GM12878 (cell line): ENCODE measurements at regions not wholly inside any gene's neighbourhood (a gene's known extent, or its start where the extent isn't known, plus 50 kb on each side); places are given as distances from the start of the nearest gene placed in this dataset.

ENCODE experiments used
- ATAC-seq: fragments of 200-7000 bp; cut with Tn5 transposase; 3 replicates; pipeline ENCODE4 v1.9.1; 2020; ENCODE audit warnings: mild to moderate bottlenecking, moderate library complexity
- BruUV-seq: library from RNA; stranded (reverse); fragments of 400-500 nt; replicated peaks from 2 replicates; lab custom pipeline; 2021; lab: Mats Ljungman, UMichigan
- CTCF ChIA-PET: fragments of 300-600 bp; sonication (Branson Sonifier 250); formaldehyde crosslinking; extraction: SDS; loops from one replicate; lab custom pipeline; 2021; ENCODE audit warnings: inconsistent platforms; lab: Yijun Ruan, JAX
- POLR2A ChIA-PET: fragments of 350-600 bp; formaldehyde crosslinking; extraction: SDS; loops from one replicate; lab custom pipeline; 2021; ENCODE audit warnings: inconsistent platforms; lab: Charles Lee
- RAD21 ChIA-PET: fragments of 300-600 bp; sonication (Branson Sonifier 250); formaldehyde crosslinking; loops from one replicate; lab custom pipeline; 2023; ENCODE audit warnings: antibody characterized with exemption; ENCODE audit not compliant: unreplicated experiment; lab: Charles Lee
- SMC1A ChIA-PET: fragments of 300-600 bp; sonication (Branson Sonifier 250); formaldehyde crosslinking; loops from one replicate; lab custom pipeline; 2023; ENCODE audit not compliant: unreplicated experiment, uncharacterized antibody; lab: Charles Lee
- DNase-seq: peaks from one replicate; pipeline ENCODE4 v3.0.0-alpha.2; 2011; ENCODE audit warnings: low read depth, low spot score
- FAIRE-seq: peaks from 3 replicates; lab custom pipeline; 2011; peaks lifted over from hg19 to GRCh38; lab: Jason Lieb, UNC
- H2AFZ ChIP-seq: 2 replicates; pipeline ENCODE4 v1.6.0; 2011; ENCODE audit warnings: low read depth, low read length, control low read depth; ENCODE audit not compliant: control insufficient read depth
- H3K27ac ChIP-seq: 2 replicates; pipeline ENCODE4 v1.5.1; 2011; ENCODE audit warnings: control low read depth; ENCODE audit not compliant: control insufficient read depth, insufficient read depth
- H3K27me3 ChIP-seq, 2 experiments: replicated peaks in 1 of 2; 2 replicates each; pipeline versions ENCODE4 v1.6.0 to v1.6.1; 2011; ENCODE audit warnings: low read length in 1 of 2; ENCODE audit not compliant: control insufficient read depth in 2 of 2, insufficient read depth in 2 of 2
- H3K36me3 ChIP-seq, 2 experiments: 2 replicates each; pipeline ENCODE4 v1.5.1; 2011; ENCODE audit warnings: low read length in 1 of 2; ENCODE audit not compliant: control insufficient read depth in 2 of 2, insufficient read depth in 2 of 2
- H3K4me1 ChIP-seq: 2 replicates; pipeline ENCODE4 v1.6.1; 2011; ENCODE audit warnings: mild to moderate bottlenecking, low read length, moderate library complexity, mixed read lengths; ENCODE audit not compliant: control insufficient read depth, insufficient read depth
- H3K4me2 ChIP-seq: 2 replicates; pipeline ENCODE4 v1.6.0; 2011; ENCODE audit warnings: control low read depth; ENCODE audit not compliant: control insufficient read depth, insufficient read depth
- H3K4me3 ChIP-seq: fragments of 200-600 bp; sonication (generic); 2 replicates; pipeline ENCODE4 v1.5.1; 2016
- H3K79me2 ChIP-seq: 2 replicates; pipeline ENCODE4 v1.6.0; 2011; ENCODE audit warnings: low read length; ENCODE audit not compliant: control insufficient read depth, insufficient read depth
- H3K9ac ChIP-seq: 2 replicates; pipeline ENCODE4 v1.8.0; 2011; ENCODE audit warnings: low read length, control low read depth, mixed read lengths; ENCODE audit not compliant: control insufficient read depth, insufficient read depth
- H3K9me3 ChIP-seq: replicated peaks from 3 replicates; pipeline ENCODE4 v1.5.1; 2011; ENCODE audit warnings: mild to moderate bottlenecking, low read length; ENCODE audit not compliant: control insufficient read depth, insufficient read depth
- H4K20me1 ChIP-seq: 2 replicates; pipeline ENCODE4 v1.6.0; 2011; ENCODE audit not compliant: control insufficient read depth, insufficient read depth
- CBX5 ChIP-seq: sonication (generic); IDR thresholded peaks from 2 replicates; pipeline ENCODE4 v1.6.1; 2016; ENCODE audit warnings: low read depth, moderate library complexity, mild to moderate bottlenecking, inconsistent platforms
- GABPA ChIP-seq: IDR thresholded peaks from 2 replicates; pipeline ENCODE4 v1.6.1; 2014; ENCODE audit warnings: antibody characterized with exemption, low read depth, mild to moderate bottlenecking, inconsistent platforms
- NBN ChIP-seq: fragments of 450-650 bp; IDR thresholded peaks from 2 replicates; pipeline ENCODE4 v1.6.1; 2016
- SMAD1 ChIP-seq: fragments of 450-650 bp; IDR thresholded peaks from 2 replicates; pipeline ENCODE4 v1.6.1; 2018; ENCODE audit warnings: mild to moderate bottlenecking, low read depth; ENCODE audit not compliant: partially characterized antibody
- STAT1 ChIP-seq: fragments of 450-650 bp; conservative IDR thresholded peaks from 2 replicates; pipeline ENCODE4 v1.6.1; 2014; ENCODE audit warnings: antibody characterized with exemption, mild to moderate bottlenecking
- ZNF207 ChIP-seq: fragments of 450-650 bp; IDR thresholded peaks from 2 replicates; pipeline ENCODE4 v1.6.1; 2014; ENCODE audit warnings: antibody characterized with exemption, mild to moderate bottlenecking, borderline replicate concordance
- WGBS: methylation state at CpG from one replicate; pipeline ENCODE4 v1.1.6; 2016; ENCODE audit warnings: low lambda C conversion rate; ENCODE audit not compliant: insufficient replicate concordance, insufficient coverage; ENCODE audit errors: missing lambda C conversion rate; 5-methylcytosine and 5-hydroxymethylcytosine counted together
- in situ Hi-C: fragments of 300-500 bp; cut with MboI; formaldehyde crosslinking; loops from 9 replicates; pipeline ENCODE4 v1.14.3; 2018; ENCODE audit warnings: mixed read lengths
- intact Hi-C: fragments of 100-400 bp; cut with micrococcal nuclease; formaldehyde crosslinking; loops from one replicate; pipeline ENCODE4 v1.14.2; 2022; ENCODE audit not compliant: unreplicated experiment

DNA sequence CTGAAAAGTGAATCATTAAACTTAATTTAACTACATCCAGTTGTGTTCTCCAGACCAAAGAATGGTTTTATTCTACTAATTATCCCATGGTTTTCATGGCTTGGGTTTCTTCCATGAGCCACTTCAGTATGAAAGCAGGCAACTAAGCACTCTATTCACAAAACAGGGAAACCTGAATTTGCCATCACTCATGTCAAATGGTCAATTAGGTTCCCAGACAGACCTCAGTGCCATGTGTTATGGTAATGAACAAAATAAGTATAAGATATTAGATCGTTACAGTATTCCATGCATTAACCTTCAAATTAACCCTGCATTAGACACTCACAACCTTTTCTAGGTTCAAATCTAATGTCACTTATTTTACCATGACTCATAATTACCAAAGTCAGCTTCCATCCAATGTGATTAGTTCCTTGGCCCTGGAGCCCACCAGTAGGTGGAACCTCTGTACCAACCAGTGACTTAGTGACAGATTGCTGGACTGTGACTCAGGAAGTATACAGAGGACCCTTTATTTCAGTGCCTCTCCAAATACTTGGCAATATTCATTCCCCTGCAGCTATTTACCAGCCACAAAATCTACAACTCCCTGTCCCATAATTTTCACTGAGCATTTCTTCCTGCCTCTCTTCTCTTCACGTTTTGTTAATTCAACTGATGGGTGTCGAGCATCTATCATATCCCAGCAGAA is 1270.2 kb upstream of the SORCS1 start:
- Histone ChIP-seq H3K36me3 (no peaks in the 10 kb centered on the region), H3K27me3 (no peaks in the 10 kb centered on the region), H3K9me3 (no peaks in the 10 kb centered on the region), H3K27ac (no peak overlapping the region), H3K4me3 (no peak overlapping the region), H2AFZ (no peak overlapping the region), H4K20me1 (no peaks in the 10 kb centered on the region), H3K4me1 (no peaks in the 10 kb centered on the region), H3K9ac (no peak overlapping the region), H3K4me2 (no peak overlapping the region), H3K79me2 (no peaks in the 10 kb centered on the region)
- 0% methylated on average over 3 of the region's 3 CpGs for WGBS
- in situ Hi-C loops (no loop called here), intact Hi-C loops (no loop called here)
- ATAC-seq = no peak
- no peak for FAIRE-seq
- SMC1A ChIA-PET = no interaction called here
- POLR2A ChIA-PET = no interaction called here
- no peak for DNase-seq
- CTCF ChIA-PET = interaction anchor here (0.6 kb wide), 1 partner anchor 282 kb away, joined by 3 read pairs; no protein-coding TSS in a partner anchor
- no peak for TF ChIP-seq STAT1
- no peak for TF ChIP-seq GABPA
- TF ChIP-seq SMAD1 = no peak
- RAD21 ChIA-PET = no interaction called here
- BruUV-seq = no TSS peak

DNA sequence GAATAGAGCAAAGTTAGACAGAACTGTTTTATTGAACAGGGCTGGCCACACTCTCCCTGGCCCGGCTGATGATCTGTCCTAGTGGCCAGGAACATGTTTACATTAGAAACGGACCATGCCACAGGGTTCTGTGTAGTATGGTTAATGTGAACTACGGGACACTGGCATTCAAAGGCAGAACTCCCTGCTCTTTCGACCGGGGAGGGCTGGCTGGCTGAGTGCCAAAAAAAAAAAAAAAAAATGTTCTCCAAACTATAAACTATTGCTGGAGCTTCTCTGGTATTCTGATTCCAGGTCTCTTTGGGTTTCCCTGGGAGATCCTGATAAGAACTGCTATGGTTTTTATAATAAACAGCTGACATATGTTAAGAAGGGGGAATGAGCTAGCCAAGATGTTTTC is 1262.6 kb upstream of the SORCS1 start:
- ATAC-seq = peak; percentile 38
- CTCF ChIA-PET = interaction anchor here (0.6 kb wide), 1 partner anchor 40 kb away, joined by 3 read pairs; no protein-coding TSS in a partner anchor

More for the DNA sequence above, 1262.6 kb upstream of the SORCS1 start:
- SMC1A ChIA-PET = no interaction called here
- Histone ChIP-seq H3K27ac (no peak overlapping the region), H4K20me1 (no peaks in the 10 kb centered on the region), H3K4me1 (no peaks in the 10 kb centered on the region), H3K4me3 (no peak overlapping the region), H3K4me2 (no peak overlapping the region), H2AFZ (no peak overlapping the region), H3K9me3 (no peaks in the 10 kb centered on the region), H3K27me3 (no peaks in the 10 kb centered on the region), H3K79me2 (no peaks in the 10 kb centered on the region), H3K9ac (no peak overlapping the region), H3K36me3 (no peaks in the 10 kb centered on the region)
- in situ Hi-C loops = no loop called here
- intact Hi-C loops = no loop called here
- TF ChIP-seq ZNF207 = no peak
- TF ChIP-seq CBX5 = no peak
- TF ChIP-seq NBN = no peak
- no TSS peak for BruUV-seq
- POLR2A ChIA-PET = no interaction called here
- 1% methylated on average over 5 of the region's 5 CpGs for WGBS
- RAD21 ChIA-PET = no interaction called here
- FAIRE-seq (no peak), DNase-seq (no peak)
